ENCODE measurements at regions not wholly inside any gene's neighbourhood (a gene's known extent, or its start where the extent isn't known, plus 50 kb on each side); places are given as distances from the start of the nearest gene placed in this dataset.

- Histone ChIP-seq H3K4me3 (replicated peaks; ENCODE audit: low read depth, low read length) (no peak overlapping the region), H3K36me3 (ENCODE audit: control insufficient read depth, insufficient read depth, low read length) (no peaks in the 10 kb centered on the region), H3K27me3 (replicated peaks; ENCODE audit: control insufficient read depth, insufficient read depth, low read length) (no peaks in the 10 kb centered on the region)
- no peak for TF ChIP-seq CTCF (IDR thresholded peaks at IDR 0.05; ENCODE audit: insufficient read depth, low read length, poor library complexity, severe bottlenecking)
- no peak for DNase-seq (ENCODE audit: extremely low read depth, insufficient read length)
Observed at GRCh38 chr15:97750060-97750459, 210.4 kb upstream of the ARRDC4 start.

GRCh38 chr15:97755726-97756125, 204.8 kb upstream of the ARRDC4 start:
- no peak for DNase-seq (ENCODE audit: extremely low read depth, insufficient read length)
- TF ChIP-seq CTCF (IDR thresholded peaks at IDR 0.05; ENCODE audit: insufficient read depth, low read length, poor library complexity, severe bottlenecking): no peak
- no peaks in the 10 kb centered on the region for H3K36me3 ChIP-seq (ENCODE audit: control insufficient read depth, insufficient read depth, low read length)
- no peaks in the 10 kb centered on the region for H3K27me3 ChIP-seq (replicated peaks; ENCODE audit: control insufficient read depth, insufficient read depth, low read length)
- no peak overlapping the region for H3K4me3 ChIP-seq (replicated peaks; ENCODE audit: low read depth, low read length)

GRCh38 chr15:97759363-97759762, 201.1 kb upstream of the ARRDC4 start:
- Histone ChIP-seq H3K4me3 (replicated peaks; ENCODE audit: low read depth, low read length) (no peak overlapping the region), H3K27me3 (replicated peaks; ENCODE audit: control insufficient read depth, insufficient read depth, low read length) (no peaks in the 10 kb centered on the region), H3K36me3 (ENCODE audit: control insufficient read depth, insufficient read depth, low read length) (no peaks in the 10 kb centered on the region)
- no peak for DNase-seq (ENCODE audit: extremely low read depth, insufficient read length)
- no peak for TF ChIP-seq CTCF (IDR thresholded peaks at IDR 0.05; ENCODE audit: insufficient read depth, low read length, poor library complexity, severe bottlenecking)

GRCh38 chr15:97761110-97761509, 199.4 kb upstream of the ARRDC4 start:
- no peaks in the 10 kb centered on the region for H3K36me3 ChIP-seq (ENCODE audit: control insufficient read depth, insufficient read depth, low read length)
- no peak overlapping the region for H3K4me3 ChIP-seq (replicated peaks; ENCODE audit: low read depth, low read length)
- TF ChIP-seq CTCF (IDR thresholded peaks at IDR 0.05; ENCODE audit: insufficient read depth, low read length, poor library complexity, severe bottlenecking): no peak
- H3K27me3 ChIP-seq (replicated peaks; ENCODE audit: control insufficient read depth, insufficient read depth, low read length): no peaks in the 10 kb centered on the region
- no peak for DNase-seq (ENCODE audit: extremely low read depth, insufficient read length)

- no peak overlapping the region for H3K4me3 ChIP-seq (replicated peaks; ENCODE audit: low read depth, low read length)
- H3K27me3 ChIP-seq (replicated peaks; ENCODE audit: control insufficient read depth, insufficient read depth, low read length): no peaks in the 10 kb centered on the region
- DNase-seq (ENCODE audit: extremely low read depth, insufficient read length): no peak
- TF ChIP-seq CTCF (IDR thresholded peaks at IDR 0.05; ENCODE audit: insufficient read depth, low read length, poor library complexity, severe bottlenecking): no peak
- H3K36me3 ChIP-seq (ENCODE audit: control insufficient read depth, insufficient read depth, low read length): no peaks in the 10 kb centered on the region
Observed at GRCh38 chr15:97783240-97783639, 177.3 kb upstream of the ARRDC4 start.

- Histone ChIP-seq H3K4me3 (replicated peaks; ENCODE audit: low read depth, low read length) (no peak overlapping the region), H3K27me3 (replicated peaks; ENCODE audit: control insufficient read depth, insufficient read depth, low read length) (no peaks in the 10 kb centered on the region), H3K36me3 (ENCODE audit: control insufficient read depth, insufficient read depth, low read length) (no peaks in the 10 kb centered on the region)
- DNase-seq (ENCODE audit: extremely low read depth, insufficient read length): no peak
- TF ChIP-seq CTCF (IDR thresholded peaks at IDR 0.05; ENCODE audit: insufficient read depth, low read length, poor library complexity, severe bottlenecking): no peak
Observed at GRCh38 chr15:97786741-97787140, 173.8 kb upstream of the ARRDC4 start.

Measured in GM06990 (cell line).